ENCODE measurements at regions not wholly inside any gene's neighbourhood (a gene's known extent, or its start where the extent isn't known, plus 50 kb on each side); places are given as distances from the start of the nearest gene placed in this dataset.

DNA sequence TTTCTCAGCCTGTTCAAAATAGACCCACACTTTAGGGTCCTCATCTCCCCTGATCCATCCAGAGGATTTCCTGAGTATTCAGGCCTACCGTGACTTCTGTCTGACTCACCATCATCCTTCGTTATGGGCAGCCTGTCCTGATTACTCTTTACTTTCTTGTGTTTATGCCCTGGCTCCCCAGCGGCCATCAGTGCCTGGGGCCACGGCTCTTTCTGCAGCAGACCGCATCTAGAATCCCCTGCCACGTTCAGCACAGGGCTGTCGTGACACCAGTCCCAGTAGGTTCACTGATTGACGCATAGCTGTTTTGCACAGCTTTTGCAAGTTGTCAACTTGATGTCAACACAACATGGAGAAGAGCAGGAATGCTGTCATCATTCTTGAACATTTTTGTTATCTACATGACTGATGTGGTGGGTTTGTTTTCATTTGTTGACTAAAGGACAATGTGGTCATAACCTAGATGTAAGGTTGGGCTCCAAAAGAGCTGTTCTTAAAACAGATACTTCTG, 225.6 kb downstream of the HAUS1 start:
- H3K27me3 ChIP-seq: no peaks in the 10 kb centered on the region
- 76 to 84% methylated on average over 8 of the region's 8 CpGs for WGBS, 2 donors
- no peaks in the 10 kb centered on the region for H3K9me3 ChIP-seq
- no peaks in the 10 kb centered on the region for H3K36me3 ChIP-seq
- peaks cover 10 to 14% of the 10 kb centered on the region in 2 donors for H3K4me1 ChIP-seq
- no peak overlapping the region for H3K27ac ChIP-seq
- DNase-seq: no peak
- H3K4me3 ChIP-seq (replicated peaks in 1 of 3): no peak overlapping the region
- TF ChIP-seq POLR2A (IDR thresholded peaks at IDR 0.05): no peak
- TF ChIP-seq CTCF (IDR thresholded peaks at IDR 0.05): no peak
- intact Hi-C loops (cut with DNase I): loop anchor here (10.0 kb wide), 1 partner anchor 95 kb away; no protein-coding TSS in a partner anchor

GRCh38 chr18:46331316-46331715, 227.1 kb downstream of the HAUS1 start:
- Histone ChIP-seq H3K4me3 (replicated peaks in 1 of 3) (no peak overlapping the region), H3K27ac (no peak overlapping the region), H3K36me3 (no peaks in the 10 kb centered on the region), H3K9me3 (no peaks in the 10 kb centered on the region), H3K27me3 (no peaks in the 10 kb centered on the region), H3K4me1 (peaks cover 21 to 22% of the 10 kb centered on the region in 2 donors)
- 89 to 92% methylated on average over 1 of the region's 1 CpG for WGBS, 2 donors
- DNase-seq: no peak
- intact Hi-C loops (cut with DNase I): loop anchor here (10.0 kb wide), 1 partner anchor 93 kb away; no protein-coding TSS in a partner anchor
- TF ChIP-seq CTCF (IDR thresholded peaks at IDR 0.05) (no peak), POLR2A (IDR thresholded peaks at IDR 0.05) (no peak)

DNA sequence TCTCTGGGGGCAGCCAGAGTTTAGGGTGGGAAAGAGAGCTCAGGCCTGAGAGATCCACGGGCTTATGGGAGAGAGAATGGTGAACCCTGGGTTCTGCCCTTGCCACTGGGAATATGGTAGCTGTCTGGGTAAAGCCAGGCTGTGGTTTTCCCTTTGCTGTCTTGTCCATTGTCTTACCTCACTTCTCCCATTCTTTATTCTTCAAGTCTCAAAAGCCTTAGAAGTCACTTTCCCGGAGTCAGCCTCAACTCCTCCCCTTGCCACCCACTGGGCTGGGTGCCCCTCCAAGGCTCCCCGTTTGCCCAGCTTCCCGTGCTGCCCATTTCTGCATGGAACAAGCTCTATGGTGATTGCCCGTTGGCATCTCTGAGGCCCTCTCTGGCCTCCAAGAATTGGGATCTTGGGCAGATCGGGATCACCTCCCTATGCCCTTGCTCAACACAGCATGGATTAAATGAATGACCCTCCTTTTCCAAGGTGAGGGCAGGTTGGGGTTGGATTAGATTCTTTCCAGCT, 228.2 kb downstream of the HAUS1 start:
- no peak for TF ChIP-seq CTCF (IDR thresholded peaks at IDR 0.05)
- no peak for TF ChIP-seq POLR2A (IDR thresholded peaks at IDR 0.05)
- 85 to 90% methylated on average over 6 of the region's 6 CpGs for WGBS, 2 donors
- no peaks in the 10 kb centered on the region for H3K9me3 ChIP-seq
- H3K27ac ChIP-seq: peak overlapping the region in 1 of 3 donors; percentile 29
- H3K36me3 ChIP-seq: no peaks in the 10 kb centered on the region
- peaks cover 21 to 26% of the 10 kb centered on the region in 2 donors for H3K4me1 ChIP-seq
- no peak overlapping the region for H3K4me3 ChIP-seq (replicated peaks in 1 of 3)
- no peak for DNase-seq
- H3K27me3 ChIP-seq: no peaks in the 10 kb centered on the region
- intact Hi-C loops (cut with DNase I): loop anchor here (10.0 kb wide), 1 partner anchor 92 kb away; no protein-coding TSS in a partner anchor

DNA sequence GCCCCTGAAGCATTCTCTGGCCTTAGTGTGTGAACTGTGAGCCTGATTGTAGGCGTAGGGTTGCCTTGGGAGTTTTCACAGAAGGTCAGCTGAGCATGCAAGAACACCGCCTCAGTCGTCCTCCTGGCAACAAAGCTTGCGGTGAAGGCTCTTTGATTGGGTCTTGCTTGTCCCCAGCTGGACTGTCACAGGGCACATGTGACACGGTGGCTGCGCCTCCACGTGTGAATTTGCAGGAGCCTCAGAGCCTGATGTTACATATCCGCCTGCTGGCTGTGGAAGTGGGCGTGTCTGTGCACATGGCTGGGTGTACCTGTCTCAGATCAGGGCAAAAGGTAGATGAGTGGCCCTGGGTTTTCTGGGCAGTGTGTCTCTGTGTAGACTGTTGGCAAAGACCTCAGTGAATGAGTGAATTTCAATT, 228.7 kb downstream of the HAUS1 start:
- Histone ChIP-seq H3K36me3 (no peaks in the 10 kb centered on the region), H3K27ac (peak overlapping the region in 1 of 3 donors; percentile 36), H3K4me1 (peaks cover 21 to 26% of the 10 kb centered on the region in 2 donors), H3K9me3 (no peaks in the 10 kb centered on the region), H3K4me3 (replicated peaks in 1 of 3) (no peak overlapping the region), H3K27me3 (no peaks in the 10 kb centered on the region)
- intact Hi-C loops (cut with DNase I): loop anchor here (10.0 kb wide), 1 partner anchor 92 kb away; no protein-coding TSS in a partner anchor
- TF ChIP-seq CTCF (IDR thresholded peaks at IDR 0.05): peak in 1 of 6 experiments; percentile 13
- no peak for TF ChIP-seq POLR2A (IDR thresholded peaks at IDR 0.05)
- DNase-seq: peak; percentile 74 to 78
- 29 to 41% methylated on average over 5 to 9 of the region's 9 CpGs for WGBS, 2 donors

GRCh38 chr18:46333431-46334135, 229.4 kb downstream of the HAUS1 start:
- H3K36me3 ChIP-seq: no peaks in the 10 kb centered on the region
- DNase-seq: peak; percentile 73 to 80
- peaks cover 21 to 26% of the 10 kb centered on the region in 2 donors for H3K4me1 ChIP-seq
- H3K27ac ChIP-seq: peak overlapping the region in 1 of 3 donors; percentile 36
- peak overlapping the region; percentile 32 to 70 (median 45) for H3K4me3 ChIP-seq (replicated peaks in 1 of 3)
- TF ChIP-seq CTCF (IDR thresholded peaks at IDR 0.05) (no peak), POLR2A (IDR thresholded peaks at IDR 0.05) (peak in 1 of 2 donors; percentile 27)
- intact Hi-C loops (cut with DNase I): loop anchor here (10.0 kb wide), 1 partner anchor 91 kb away; no protein-coding TSS in a partner anchor
- no peaks in the 10 kb centered on the region for H3K9me3 ChIP-seq
- H3K27me3 ChIP-seq: no peaks in the 10 kb centered on the region
- WGBS, 2 donors: 1 to 3% methylated on average over 8 to 44 of the region's 77 CpGs

Measured in thyroid gland (tissue), 4 donors.